HG02943 (cell line): ENCODE measurements at regions not wholly inside any gene's neighbourhood (a gene's known extent, or its start where the extent isn't known, plus 50 kb on each side); places are given as distances from the start of the nearest gene placed in this dataset.

ENCODE experiments used
- ATAC-seq: cut with Tn5 transposase; IDR thresholded peaks from one replicate; pipeline ENCODE4 v1.9.1; 2021; ENCODE audit warnings: mild to moderate bottlenecking, low read depth, moderate library complexity; ENCODE audit not compliant: unreplicated experiment

DNA sequence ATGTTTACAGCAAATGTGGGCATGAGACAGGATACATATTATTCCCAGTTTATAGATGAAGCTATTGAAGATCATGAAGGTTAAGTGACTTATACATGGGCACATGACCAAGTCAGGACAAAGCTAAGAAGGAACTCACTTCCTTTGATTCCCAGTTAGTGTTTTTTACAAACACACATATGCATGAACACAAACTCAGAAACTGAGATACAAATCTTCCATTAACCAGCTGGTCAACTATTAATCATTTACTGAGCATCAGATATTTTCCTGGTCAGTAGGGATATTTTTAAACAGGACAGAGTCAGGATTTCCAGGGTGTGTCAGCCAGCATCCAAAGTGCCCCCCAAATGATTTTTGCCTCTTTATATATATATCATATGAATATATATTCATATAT, 222.2 kb downstream of the OGFRL1 start:
- ATAC-seq, result no peak

DNA sequence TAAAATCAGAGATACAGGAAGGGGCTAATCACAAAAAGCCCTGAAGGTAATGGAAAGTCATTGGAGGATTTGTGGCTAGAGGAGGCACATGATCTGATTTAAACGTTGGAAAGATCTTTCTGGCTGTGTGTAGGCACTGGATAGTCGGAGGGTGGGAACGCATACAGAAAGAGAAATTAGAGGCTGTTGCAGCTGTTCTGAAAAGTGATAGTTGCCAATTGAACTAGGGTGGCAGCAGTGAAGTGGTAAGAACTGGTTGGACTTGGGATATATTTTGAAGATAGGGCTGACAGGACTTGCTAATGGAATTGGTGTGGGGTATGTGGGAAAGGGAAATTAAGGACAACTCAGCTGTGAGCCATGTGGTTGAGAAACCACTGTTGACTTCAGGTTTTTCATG, 223.6 kb downstream of the OGFRL1 start:
- no peak for ATAC-seq

- no peak for ATAC-seq
Observed at GRCh38 chr6:71513036-71513435, 224.4 kb downstream of the OGFRL1 start.

- no peak for ATAC-seq
Observed at GRCh38 chr6:71523548-71523947, 234.9 kb downstream of the OGFRL1 start.

DNA sequence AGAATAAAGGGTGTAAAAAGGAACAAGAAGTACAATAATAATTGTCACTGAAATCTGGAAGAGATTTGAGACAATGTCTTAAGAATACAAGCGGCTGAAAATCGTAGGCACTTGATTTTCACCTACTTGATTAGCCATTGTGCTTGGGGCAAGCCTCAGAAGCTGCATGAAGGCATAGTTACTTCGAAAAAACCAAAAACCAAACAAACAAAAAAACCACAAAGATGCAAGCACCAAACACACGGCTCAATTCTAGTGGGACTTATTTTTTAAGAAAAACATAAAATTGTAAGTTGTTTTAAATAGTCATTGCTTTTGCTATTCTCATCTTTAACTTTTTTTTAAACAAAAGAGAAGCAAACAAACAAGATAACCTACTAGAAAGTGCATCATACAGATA, 235.6 kb downstream of the OGFRL1 start:
- ATAC-seq, result no peak

DNA sequence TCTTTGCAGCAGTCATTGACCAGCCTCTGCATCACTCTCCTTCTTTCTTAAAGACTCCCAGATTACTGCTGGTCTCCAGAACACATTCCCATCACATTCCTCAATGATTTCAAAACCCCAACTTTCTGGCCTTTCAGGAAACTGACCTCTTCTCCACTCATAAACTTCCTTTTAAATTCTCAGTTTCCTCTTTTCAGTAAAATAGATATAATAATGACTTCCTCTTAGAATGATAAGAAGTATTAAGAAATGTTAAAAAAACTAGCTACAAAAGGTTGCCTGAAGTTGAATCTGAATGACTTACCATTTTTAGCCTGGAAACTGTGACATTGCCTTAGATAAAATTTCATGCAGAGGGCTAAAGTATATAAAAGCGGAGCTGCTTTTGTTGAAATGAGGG, 239.3 kb downstream of the OGFRL1 start:
- ATAC-seq, result no peak

DNA sequence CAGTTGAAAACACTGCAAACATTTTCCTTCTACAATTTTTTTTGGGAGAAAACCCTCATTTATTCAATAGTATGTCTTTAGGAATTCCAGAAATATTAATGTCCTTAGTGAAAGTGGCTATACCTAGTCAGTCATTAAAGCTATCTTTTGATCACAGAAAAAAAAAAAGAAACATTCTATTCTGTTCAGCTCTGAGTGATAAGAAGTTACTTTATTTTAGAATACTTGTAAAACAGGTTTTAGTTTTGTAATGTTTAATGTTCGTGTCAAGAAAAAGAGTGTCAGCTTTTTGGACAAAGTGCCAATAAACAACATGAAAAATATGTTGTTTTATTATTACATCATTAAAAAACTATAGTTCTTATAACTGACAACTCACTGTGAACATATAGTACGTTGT, 240.4 kb downstream of the OGFRL1 start:
- no peak for ATAC-seq

- ATAC-seq, result no peak
Observed at GRCh38 chr6:71529769-71530168, 241.2 kb downstream of the OGFRL1 start.

DNA sequence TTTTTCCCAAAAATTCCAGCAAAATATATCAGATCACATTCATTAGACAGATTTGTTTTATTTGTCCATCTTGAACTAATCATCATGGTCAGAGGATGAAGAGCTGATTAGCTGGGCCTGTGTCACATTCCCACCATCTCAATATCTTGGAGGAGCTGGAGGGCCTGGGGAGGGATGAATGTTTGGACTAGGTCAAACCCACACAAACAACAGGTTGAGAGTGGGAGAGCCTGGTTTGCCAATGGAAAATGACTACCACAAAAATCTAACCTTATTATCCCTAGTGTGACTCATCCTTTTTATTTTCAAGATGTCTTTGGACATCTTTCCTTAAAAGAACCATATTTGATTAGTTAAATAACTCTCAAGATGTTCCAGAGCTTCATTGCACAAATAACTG, 242.4 kb downstream of the OGFRL1 start:
- no peak for ATAC-seq

GRCh38 chr6:71531841-71532240, 243.2 kb downstream of the OGFRL1 start:
- ATAC-seq, result no peak

DNA sequence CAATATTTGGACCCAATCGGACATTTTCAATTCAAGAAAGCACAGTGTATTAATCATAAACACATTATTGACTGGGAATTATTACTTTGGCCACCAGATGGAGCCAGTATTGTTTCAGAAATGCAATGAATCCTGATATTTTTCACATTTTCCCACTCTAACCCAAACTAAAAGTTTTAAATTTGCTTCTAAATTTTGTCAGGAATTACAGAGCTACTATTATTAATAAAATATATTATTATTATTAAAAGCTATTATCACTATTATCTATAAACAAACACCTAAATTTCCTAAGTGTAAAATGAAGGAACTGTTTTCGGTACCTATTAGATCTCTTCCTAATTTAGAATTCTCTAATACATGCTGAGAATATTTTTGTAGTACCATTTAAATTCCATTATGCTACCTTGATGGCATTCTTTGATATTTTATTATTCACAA, 245.3 kb downstream of the OGFRL1 start:
- ATAC-seq, result no peak

DNA sequence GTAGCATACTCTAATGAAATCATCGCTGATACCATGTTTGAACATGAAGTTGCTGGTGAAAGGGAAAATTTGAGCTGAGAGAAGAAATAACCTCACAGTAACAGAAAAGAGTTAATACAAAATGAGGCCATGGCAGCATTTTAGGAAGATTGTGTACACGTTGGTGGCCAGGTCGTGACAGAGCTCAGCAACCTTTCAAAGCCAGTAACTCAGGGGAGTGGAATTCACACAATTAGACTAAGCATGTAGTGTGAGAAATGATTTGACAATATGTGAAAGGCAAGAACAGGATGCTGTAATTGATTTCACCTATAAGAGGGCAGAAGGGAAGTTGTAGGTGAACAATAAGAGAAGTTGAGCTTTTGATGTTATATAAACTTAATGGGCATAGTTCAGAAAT, 246.3 kb downstream of the OGFRL1 start:
- no peak for ATAC-seq

- no peak for ATAC-seq
Observed at GRCh38 chr6:71537717-71538116, 249.1 kb downstream of the OGFRL1 start.

GRCh38 chr6:71544028-71544427, 255.4 kb downstream of the OGFRL1 start:
- ATAC-seq, result no peak

GRCh38 chr6:71544906-71545305, 256.3 kb downstream of the OGFRL1 start:
- no peak for ATAC-seq

- ATAC-seq, result no peak
Observed at GRCh38 chr6:71545905-71546304, 257.3 kb downstream of the OGFRL1 start.

- no peak for ATAC-seq
Observed at GRCh38 chr6:71551798-71552197, 263.2 kb downstream of the OGFRL1 start.

- no peak for ATAC-seq
Observed at GRCh38 chr6:71556141-71556540, 267.5 kb downstream of the OGFRL1 start.

GRCh38 chr6:71558974-71559373, 270.4 kb downstream of the OGFRL1 start:
- no peak for ATAC-seq

DNA sequence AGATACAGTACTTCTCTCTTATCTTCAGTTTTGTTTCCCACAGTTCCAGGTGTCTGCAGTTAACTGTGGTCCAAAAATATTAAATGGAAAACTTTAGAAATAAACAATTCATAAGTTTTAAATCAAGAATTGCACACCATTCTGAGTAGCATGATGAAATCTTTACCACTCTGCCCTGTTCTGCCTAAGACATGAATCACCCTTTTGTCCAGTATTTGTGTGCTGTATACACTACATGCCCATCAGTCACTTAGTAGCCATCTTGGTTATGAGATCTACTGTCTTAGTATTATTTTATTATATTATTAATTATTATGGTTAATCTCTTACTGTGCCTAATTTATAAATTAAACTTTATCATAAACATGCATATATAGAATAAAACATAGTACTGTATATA, 279.0 kb downstream of the OGFRL1 start:
- no peak for ATAC-seq

DNA sequence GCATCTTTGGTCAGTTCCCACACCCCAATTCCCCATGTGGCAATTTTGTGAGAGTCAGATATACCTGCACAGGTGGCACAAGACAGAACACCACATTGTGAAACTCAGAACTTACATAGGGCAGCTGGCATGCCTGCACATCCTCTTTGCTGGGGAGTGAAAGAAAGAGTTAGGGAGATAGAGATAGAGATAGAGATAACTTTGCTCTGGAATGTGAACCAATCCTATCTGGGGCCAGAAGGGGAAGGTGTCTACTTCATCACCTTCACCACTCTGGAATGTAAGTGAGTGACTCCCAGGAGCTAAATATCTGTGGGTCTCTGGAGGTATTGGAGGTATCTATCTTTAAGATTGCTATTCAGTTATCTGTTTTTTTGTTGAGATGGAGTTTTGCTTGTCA, 289.2 kb downstream of the OGFRL1 start:
- no peak for ATAC-seq

- no peak for ATAC-seq
Observed at GRCh38 chr6:71579902-71580301, 291.3 kb downstream of the OGFRL1 start.

DNA sequence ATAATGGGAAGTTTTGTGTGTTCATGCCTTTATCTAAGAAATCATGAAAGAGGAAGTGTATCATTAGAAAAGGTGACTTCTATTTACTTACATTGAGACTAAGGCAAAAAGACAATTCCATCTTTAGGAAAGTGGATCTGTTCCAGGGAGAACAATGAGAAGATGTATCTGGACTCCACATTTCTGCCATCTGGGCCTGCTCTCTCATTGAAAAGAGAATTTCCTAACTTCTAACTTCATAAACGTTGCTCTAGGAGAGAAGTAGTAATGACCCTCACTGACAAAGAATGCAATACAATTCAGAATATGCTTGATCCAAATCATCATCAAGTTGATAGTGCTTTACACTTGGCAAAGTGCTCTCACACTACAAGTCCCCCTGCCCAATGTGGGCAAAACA, 294.2 kb downstream of the OGFRL1 start:
- no peak for ATAC-seq
